H1 (cell line): ENCODE measurements at regions not wholly inside any gene's neighbourhood (a gene's known extent, or its start where the extent isn't known, plus 50 kb on each side); places are given as distances from the start of the nearest gene placed in this dataset.

Experiments
- CTBP2 ChIP-seq: IDR thresholded peaks from 2 replicates; pipeline ENCODE4 v1.7.0; 2011; ENCODE audit warnings: borderline replicate concordance, mild to moderate bottlenecking, moderate library complexity, mixed read lengths, low read length; ENCODE audit not compliant: insufficient read depth, insufficient read length
- RXRA ChIP-seq: IDR thresholded peaks from 2 replicates; pipeline ENCODE4 v1.6.1; 2011; ENCODE audit warnings: low read depth, mild to moderate bottlenecking, low read length, moderate library complexity; ENCODE audit not compliant: insufficient read depth

- TF ChIP-seq CTBP2: no peak
- no peak for TF ChIP-seq RXRA
Observed at GRCh38 chr6:154592199-154592860, 81.8 kb upstream of the CNKSR3 start (continued).
